HG03064 (cell line): ENCODE measurements at regions not wholly inside any gene's neighbourhood (a gene's known extent, or its start where the extent isn't known, plus 50 kb on each side); places are given as distances from the start of the nearest gene placed in this dataset.

Experiments used
- ATAC-seq: cut with Tn5 transposase; IDR thresholded peaks from one replicate; pipeline ENCODE4 v1.9.1; 2021; ENCODE audit warnings: low read depth; ENCODE audit not compliant: unreplicated experiment

DNA sequence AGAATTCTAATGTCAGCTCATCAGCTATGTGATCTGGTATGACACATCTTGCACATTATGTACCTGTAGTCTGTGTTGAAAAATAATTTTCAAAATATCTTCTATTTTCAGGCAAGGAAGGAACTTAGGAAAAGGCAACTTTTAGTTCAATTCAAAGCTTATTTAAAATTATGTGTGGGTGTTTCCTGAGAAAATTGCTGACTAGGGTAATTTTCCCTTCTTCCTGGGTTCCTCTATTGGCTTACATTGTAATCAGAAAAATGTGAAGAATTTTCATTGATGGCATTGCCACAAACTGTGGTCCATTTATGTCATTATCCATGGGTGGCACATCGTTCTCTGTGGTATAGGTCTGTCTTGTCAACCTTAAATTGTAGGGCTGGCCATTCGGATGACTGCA, 328.7 kb upstream of the SGCD start:
- no peak for ATAC-seq

GRCh38 chr5:156000115-156000514, 326.8 kb upstream of the SGCD start:
- no peak for ATAC-seq

GRCh38 chr5:156004754-156005153, 322.2 kb upstream of the SGCD start:
- no peak for ATAC-seq

DNA sequence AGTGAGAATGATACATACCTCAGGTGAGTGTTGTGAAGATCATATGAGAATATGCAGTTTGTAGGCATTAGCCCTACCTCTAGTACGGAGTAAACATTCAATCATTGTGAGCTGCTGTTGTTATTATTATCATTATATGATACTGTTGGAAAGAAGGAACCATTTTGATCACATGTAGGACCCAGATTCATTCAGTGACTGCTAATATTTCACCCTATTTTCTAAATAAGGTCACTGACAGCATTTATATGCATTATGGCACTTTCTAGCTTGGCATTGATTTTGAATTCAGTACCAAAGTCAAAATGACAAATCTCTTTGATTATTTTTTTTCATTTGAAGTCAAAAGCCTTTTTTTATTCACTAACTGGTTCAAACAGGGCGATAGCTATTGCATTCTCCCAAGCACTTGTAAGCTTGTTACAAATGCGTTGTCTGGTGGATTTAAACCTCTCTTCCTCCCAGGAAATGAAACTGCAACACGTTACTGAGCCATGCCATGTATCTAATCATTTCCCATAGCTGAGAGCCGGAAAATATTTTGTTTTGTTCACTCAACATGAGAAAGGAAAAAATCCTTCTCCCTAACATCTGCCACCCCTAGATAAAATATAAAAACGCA, 320.8 kb upstream of the SGCD start:
- no peak for ATAC-seq

GRCh38 chr5:156008844-156009243, 318.1 kb upstream of the SGCD start:
- no peak for ATAC-seq

DNA sequence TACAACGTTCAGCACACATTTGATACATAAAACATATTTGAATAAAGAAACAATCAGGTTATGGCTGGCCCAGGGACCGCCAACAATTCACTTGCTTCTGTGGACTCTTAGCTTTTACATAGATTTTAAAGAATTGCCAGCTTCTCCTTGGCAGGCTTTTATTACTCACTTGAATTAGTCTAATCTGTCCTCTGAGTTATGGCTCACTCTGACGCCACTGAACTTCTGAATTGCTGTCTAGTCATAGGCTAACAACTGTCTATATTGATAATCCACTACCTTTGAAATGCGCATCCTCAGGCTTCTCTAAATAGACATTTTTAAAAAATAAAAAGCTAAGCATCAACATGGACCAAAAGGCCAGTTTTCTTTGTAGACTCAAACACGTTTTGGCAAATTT, 317.4 kb upstream of the SGCD start:
- no peak for ATAC-seq

DNA sequence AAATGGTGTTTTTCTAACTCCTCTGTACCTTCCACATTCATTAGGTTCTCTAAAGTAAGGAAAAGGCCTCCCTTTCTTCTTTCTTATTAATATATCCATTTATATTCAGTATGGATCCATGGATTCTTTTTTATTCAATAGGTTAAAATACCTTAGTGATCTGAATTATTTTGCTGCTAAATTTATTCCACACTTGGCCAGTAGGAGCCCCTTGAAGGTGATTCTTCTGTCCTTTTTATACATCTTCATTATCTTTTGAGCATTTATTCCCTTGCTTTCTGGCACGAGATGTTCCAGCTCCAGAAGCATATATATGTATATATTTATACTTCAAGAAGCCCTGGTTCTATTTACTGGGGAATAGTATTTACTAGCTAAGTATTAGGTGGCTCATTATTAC, 311.8 kb upstream of the SGCD start:
- ATAC-seq = no peak

DNA sequence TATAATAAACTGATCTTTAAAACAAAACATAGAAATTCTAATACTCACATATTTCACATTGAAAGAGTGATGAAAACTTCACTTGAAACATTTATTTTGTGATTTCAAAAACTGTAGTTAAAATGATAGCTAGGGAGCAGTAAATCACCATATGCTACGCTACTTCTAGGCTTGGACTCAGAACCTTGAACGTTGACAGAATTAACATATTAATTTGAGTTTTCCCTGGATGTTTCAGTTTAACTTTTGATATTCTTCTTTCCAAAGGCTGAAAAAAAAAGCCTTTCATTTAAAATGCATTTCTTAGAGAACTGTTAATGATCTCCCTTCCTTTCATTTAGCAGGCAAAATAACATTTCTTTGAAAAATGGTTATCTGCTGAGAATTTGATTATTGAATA, 307.8 kb upstream of the SGCD start:
- no peak for ATAC-seq

GRCh38 chr5:156019571-156020180, 307.3 kb upstream of the SGCD start:
- ATAC-seq = no peak

- ATAC-seq = no peak
Observed at GRCh38 chr5:156020647-156021046, 306.3 kb upstream of the SGCD start.

GRCh38 chr5:156021866-156022265, 305.1 kb upstream of the SGCD start:
- no peak for ATAC-seq

DNA sequence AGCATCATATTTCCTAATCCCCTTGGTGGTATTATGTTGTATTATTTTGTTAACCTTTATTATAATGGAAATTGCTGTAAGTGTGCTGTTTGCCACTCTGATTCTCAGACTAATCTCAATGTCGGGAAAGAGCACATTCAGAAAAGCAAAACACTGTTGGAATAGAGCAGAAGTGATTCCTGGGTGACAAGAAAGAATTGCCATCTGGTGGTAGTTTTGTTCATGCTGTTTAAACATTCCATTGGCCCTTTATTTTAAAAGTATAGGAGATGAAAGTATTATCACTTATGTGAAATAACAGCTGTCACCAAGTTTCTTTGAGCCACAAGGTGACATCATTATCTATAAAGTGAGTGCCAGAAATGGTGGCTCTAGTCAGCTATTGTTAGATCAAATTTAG, 301.3 kb upstream of the SGCD start:
- ATAC-seq = no peak

DNA sequence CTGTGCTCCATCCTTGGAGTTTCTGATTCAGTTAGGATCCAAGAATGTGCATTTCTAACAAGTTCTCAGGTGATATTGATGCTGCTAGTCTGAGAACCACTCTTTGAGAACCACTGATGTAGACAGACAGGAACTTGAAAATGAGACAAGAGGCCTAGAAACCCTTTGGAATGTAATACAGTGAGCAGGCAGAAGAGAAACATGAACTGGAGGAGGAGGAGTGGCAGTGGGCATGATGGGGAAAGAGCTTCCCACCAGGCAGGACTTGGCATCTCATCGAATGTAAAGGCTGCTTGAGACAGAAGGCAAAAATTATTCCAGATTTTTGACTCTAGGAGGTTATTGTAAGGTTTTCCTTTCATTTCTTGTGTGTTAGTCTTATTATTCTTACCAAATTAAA, 295.8 kb upstream of the SGCD start:
- ATAC-seq = no peak

DNA sequence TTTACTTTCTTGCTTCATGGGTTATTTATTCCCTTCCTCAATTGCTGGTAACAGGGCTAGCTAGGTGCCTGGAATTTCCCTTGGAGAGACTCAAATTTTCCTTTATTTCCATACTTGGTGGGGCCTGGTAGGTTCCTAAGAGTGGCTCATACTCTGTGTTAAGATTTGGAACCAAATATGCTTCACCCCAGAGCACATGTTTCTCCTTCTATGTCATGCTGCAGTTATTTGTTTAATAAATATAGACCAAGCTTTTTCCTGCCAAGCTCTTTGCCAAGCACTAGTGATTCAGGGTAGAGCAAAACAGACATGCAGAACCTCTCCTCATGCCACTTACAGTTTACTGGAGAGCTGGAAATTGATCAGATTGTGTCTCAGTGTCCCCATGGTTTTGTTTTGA, 290.3 kb upstream of the SGCD start:
- no peak for ATAC-seq

- no peak for ATAC-seq
Observed at GRCh38 chr5:156037151-156037909, 289.6 kb upstream of the SGCD start.

DNA sequence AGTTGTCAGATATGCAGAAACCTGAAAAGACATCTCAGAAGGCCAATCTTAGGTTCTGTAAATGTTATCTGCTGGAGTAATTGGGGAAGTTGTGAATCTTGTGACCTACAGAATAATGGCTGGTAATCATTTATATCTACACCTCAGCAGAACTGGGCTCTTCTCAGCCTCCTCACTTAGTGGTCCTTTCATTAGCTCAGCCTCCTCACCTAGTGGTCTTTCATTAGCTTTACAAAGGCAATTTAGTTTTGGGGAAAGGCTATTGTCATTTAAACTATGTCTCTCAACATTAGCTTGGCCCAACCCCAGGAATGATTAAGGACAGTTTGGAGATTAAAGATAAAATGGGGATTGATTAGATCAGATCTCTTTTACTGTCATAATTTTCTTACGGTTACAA, 284.2 kb upstream of the SGCD start:
- no peak for ATAC-seq

DNA sequence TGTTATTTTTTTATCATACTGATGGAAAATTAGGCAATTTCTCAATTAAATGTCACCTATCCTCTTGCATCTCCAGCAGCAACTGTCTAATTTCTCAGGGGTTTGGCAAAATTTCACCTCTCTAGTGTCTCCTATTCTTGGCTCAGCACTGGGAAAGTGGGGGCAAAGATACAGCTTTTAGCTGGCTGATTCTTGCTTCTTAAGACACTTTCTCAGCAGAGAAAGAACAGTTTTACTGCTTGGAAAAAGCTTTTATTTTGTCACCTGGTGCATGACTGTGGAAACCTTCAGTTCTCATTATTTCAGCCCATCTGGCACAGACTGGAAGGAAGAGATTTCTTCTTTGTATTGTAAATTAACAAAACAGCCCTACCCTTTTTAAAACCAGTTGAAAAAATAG, 283.6 kb upstream of the SGCD start:
- no peak for ATAC-seq

GRCh38 chr5:156051972-156052371, 275.0 kb upstream of the SGCD start:
- ATAC-seq = no peak

GRCh38 chr5:156052656-156053055, 274.3 kb upstream of the SGCD start:
- ATAC-seq = no peak

DNA sequence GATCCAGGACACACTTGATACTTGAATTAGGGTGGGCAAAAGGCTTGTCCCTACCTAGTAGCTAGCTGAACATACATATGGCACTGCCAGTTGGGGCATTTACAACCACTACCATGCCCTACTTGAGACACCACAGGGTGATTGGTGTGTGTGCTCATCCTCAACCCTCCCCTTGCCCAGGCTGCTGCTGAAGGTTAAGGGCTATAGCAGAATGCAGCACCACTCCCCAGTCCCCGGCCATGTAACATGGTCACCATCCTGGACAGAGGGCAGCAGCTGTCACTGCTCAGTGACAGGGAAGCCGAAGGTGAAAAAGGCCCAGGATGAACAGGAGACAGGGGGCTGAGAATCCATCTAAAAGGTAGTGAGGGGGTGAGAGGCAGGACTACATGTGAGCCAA, 273.9 kb upstream of the SGCD start:
- no peak for ATAC-seq

GRCh38 chr5:156076912-156077311, 250.1 kb upstream of the SGCD start:
- ATAC-seq = no peak

- ATAC-seq = no peak
Observed at GRCh38 chr5:156087577-156088110, 239.3 kb upstream of the SGCD start.
